CD14-positive monocyte (primary cell): ENCODE measurements at regions not wholly inside any gene's neighbourhood (a gene's known extent, or its start where the extent isn't known, plus 50 kb on each side); places are given as distances from the start of the nearest gene placed in this dataset.

Source experiments
- DNase-seq, 3 donors: peaks; one replicate each; pipeline ENCODE4 v3.0.0-alpha.2; 2011 to 2022
- H2AFZ ChIP-seq: 2 replicates; pipeline ENCODE4 v1.6.0; 2012; ENCODE audit warnings: mild to moderate bottlenecking, low read depth, low read length, inconsistent platforms; ENCODE audit not compliant: insufficient read depth, poor library complexity, severe bottlenecking
- H3K27ac ChIP-seq, 2 donors: 1 replicate in 1 of 2; 2 replicates in 1 of 2; pipeline ENCODE4 v1.5.1; 2012 to 2013; ENCODE audit warnings: low read length in 2 of 2, control low read depth in 1 of 2, inconsistent platforms in 1 of 2, low read depth in 1 of 2, mild to moderate bottlenecking in 1 of 2
- H3K27me3 ChIP-seq, 2 donors: one replicate each; pipeline versions ENCODE4 v1.6.0 to v1.6.1; 2011 to 2013; ENCODE audit warnings: low read length in 2 of 2; ENCODE audit not compliant: control insufficient read depth in 2 of 2, insufficient read depth in 2 of 2
- H3K36me3 ChIP-seq, 2 donors: replicated peaks in 1 of 2; 1 replicate in 1 of 2; 2 replicates in 1 of 2; pipeline versions ENCODE4 v1.5.1 to v1.6.1; 2012 to 2013; ENCODE audit warnings: low read length in 2 of 2, control low read depth in 1 of 2, inconsistent platforms in 1 of 2, mild to moderate bottlenecking in 1 of 2; ENCODE audit not compliant: insufficient read depth in 2 of 2, control insufficient read depth in 1 of 2
- H3K4me1 ChIP-seq, 2 donors: 1 replicate in 1 of 2; 2 replicates in 1 of 2; pipeline versions ENCODE4 v1.5.1 to v1.6.1; 2012 to 2013; ENCODE audit warnings: low read length in 2 of 2, control low read depth in 1 of 2, inconsistent platforms in 1 of 2, mild to moderate bottlenecking in 1 of 2, moderate library complexity in 1 of 2; ENCODE audit not compliant: insufficient read depth in 2 of 2, control insufficient read depth in 1 of 2
- H3K4me2 ChIP-seq: replicated peaks from 2 replicates; pipeline ENCODE3; 2012; ENCODE audit warnings: low read length, moderate library complexity, mild to moderate bottlenecking; ENCODE audit not compliant: poor library complexity, severe bottlenecking; ENCODE audit errors: extremely low read depth
- H3K4me3 ChIP-seq, 3 experiments: fragments of 200-600 bp in 1 of 3; sonication (generic) in 1 of 3; replicated peaks in 1 of 3; 1 replicate in 2 of 3; 2 replicates in 1 of 3; pipeline ENCODE4 v1.5.1; 2011 to 2013; ENCODE audit warnings: low read length in 3 of 3, mild to moderate bottlenecking in 3 of 3, control low read depth in 2 of 3, low read depth in 2 of 3, inconsistent platforms in 1 of 3, moderate library complexity in 1 of 3
- H3K79me2 ChIP-seq: 2 replicates; pipeline ENCODE4 v1.6.0; 2012; ENCODE audit warnings: mild to moderate bottlenecking, control low read depth, inconsistent platforms, low read length, moderate library complexity; ENCODE audit not compliant: insufficient read depth
- H3K9ac ChIP-seq: 2 replicates; pipeline ENCODE4 v1.6.0; 2017; ENCODE audit warnings: low read length, mild to moderate bottlenecking; ENCODE audit not compliant: insufficient read depth, poor library complexity, severe bottlenecking
- H3K9me3 ChIP-seq, 2 donors: replicated peaks in 1 of 2; 1 replicate in 1 of 2; 2 replicates in 1 of 2; pipeline versions ENCODE4 v1.5.1 to v1.6.1; 2012 to 2013; ENCODE audit warnings: low read length in 2 of 2, control low read depth in 1 of 2; ENCODE audit not compliant: control insufficient read depth in 1 of 2, insufficient read depth in 1 of 2
- H4K20me1 ChIP-seq: 2 replicates; pipeline ENCODE4 v1.6.0; 2012; ENCODE audit warnings: mild to moderate bottlenecking, low read length, control low read depth, moderate library complexity; ENCODE audit not compliant: insufficient read depth
- H3K27ac Mint-ChIP-seq, 7 donors: one replicate each; pipeline ENCODE4 v1.8.0; 2020; ENCODE audit warnings: mild to moderate bottlenecking in 7 of 7, mixed read lengths in 7 of 7, moderate library complexity in 6 of 7, inconsistent platforms in 2 of 7
- H3K27me3 Mint-ChIP-seq, 3 donors: one replicate each; pipeline ENCODE4 v1.8.0; 2021 to 2022; ENCODE audit warnings: low read depth in 3 of 3, mild to moderate bottlenecking in 3 of 3, mixed read lengths in 3 of 3, moderate library complexity in 3 of 3, inconsistent platforms in 1 of 3
- H3K36me3 Mint-ChIP-seq, 2 donors: one replicate each; pipeline ENCODE4 v1.8.0; 2020; ENCODE audit warnings: mixed read lengths in 2 of 2, inconsistent platforms in 1 of 2, mild to moderate bottlenecking in 1 of 2
- H3K4me1 Mint-ChIP-seq: one replicate; pipeline ENCODE4 v1.8.0; 2020; ENCODE audit warnings: mild to moderate bottlenecking, mixed read lengths
- H3K4me3 Mint-ChIP-seq, 2 donors: one replicate each; pipeline ENCODE4 v1.8.0; 2020; ENCODE audit warnings: mild to moderate bottlenecking in 2 of 2, mixed read lengths in 2 of 2, moderate library complexity in 1 of 2
- H3K9me3 Mint-ChIP-seq, 7 donors: one replicate each; pipeline ENCODE4 v1.8.0; 2020 to 2022; ENCODE audit warnings: mixed read lengths in 7 of 7, mild to moderate bottlenecking in 6 of 7, moderate library complexity in 6 of 7, inconsistent platforms in 2 of 7
- CTCF ChIP-seq: fragments of 200-600 bp; IDR thresholded peaks from one replicate; pipeline ENCODE4 v1.8.0; 2022; ENCODE audit warnings: antibody characterized with exemption, mild to moderate bottlenecking
- WGBS: methylation state at CpG from one replicate; pipeline ENCODE4 v1.1.5; 2013; ENCODE audit warnings: missing lambda C conversion rate; ENCODE audit not compliant: insufficient coverage; 5-methylcytosine and 5-hydroxymethylcytosine counted together
- intact Hi-C, 2 donors: fragments of 100-400 bp; cut with micrococcal nuclease; formaldehyde crosslinking; loops; one replicate each; pipeline versions ENCODE4 v1.15.0 to v1.15.1; 2023

- no peak overlapping the region for H3K27ac ChIP-seq
- H3K9me3 Mint-ChIP-seq, result peaks cover 11 to 46% (median 31%) of the 10 kb centered on the region in 7 donors
- H3K36me3 Mint-ChIP-seq, result no peaks in the 10 kb centered on the region
- no peak for TF ChIP-seq CTCF
- H3K4me2 ChIP-seq, result no peak overlapping the region
- peaks cover 6 to 38% of the 10 kb centered on the region in 2 donors for H3K9me3 ChIP-seq
- H3K4me3 Mint-ChIP-seq, result no peak overlapping the region
- H3K4me3 ChIP-seq, result no peak overlapping the region
- WGBS, result no CpG with 5 or more reads among the region's 1 CpG
- H3K9ac ChIP-seq, result no peak overlapping the region
- H3K27me3 Mint-ChIP-seq, result peaks cover 0 to 11% (median 0%) of the 10 kb centered on the region in 3 donors
- H2AFZ ChIP-seq, result no peak overlapping the region
- intact Hi-C loops, result no loop called here
- no peaks in the 10 kb centered on the region for H3K4me1 ChIP-seq
- H3K27me3 ChIP-seq, result no peaks in the 10 kb centered on the region
- no peaks in the 10 kb centered on the region for H3K79me2 ChIP-seq
- H3K4me1 Mint-ChIP-seq, result no peaks in the 10 kb centered on the region
- no peak overlapping the region for H3K27ac Mint-ChIP-seq
- no peak for DNase-seq
- no peaks in the 10 kb centered on the region for H4K20me1 ChIP-seq
- no peaks in the 10 kb centered on the region for H3K36me3 ChIP-seq
Measured at GRCh38 chrX:115929480-115929879, 241.1 kb upstream of the AGTR2 start.

GRCh38 chrX:115936008-115936407, 234.5 kb upstream of the AGTR2 start:
- Histone ChIP-seq H2AFZ (no peak overlapping the region), H3K4me3 (no peak overlapping the region), H3K79me2 (no peaks in the 10 kb centered on the region), H3K9me3 (no peaks in the 10 kb centered on the region), H3K36me3 (no peaks in the 10 kb centered on the region), H3K4me2 (no peak overlapping the region), H3K27me3 (peaks cover 0 to 4% of the 10 kb centered on the region in 2 donors), H3K9ac (no peak overlapping the region), H3K4me1 (peaks cover 15 to 24% of the 10 kb centered on the region in 2 donors), H3K27ac (no peak overlapping the region), H4K20me1 (no peaks in the 10 kb centered on the region)
- intact Hi-C loops, result no loop called here
- H3K36me3 Mint-ChIP-seq, result peaks cover 0 to 5% of the 10 kb centered on the region in 2 donors
- no peak overlapping the region for H3K27ac Mint-ChIP-seq
- TF ChIP-seq CTCF, result no peak
- H3K4me3 Mint-ChIP-seq, result no peak overlapping the region
- WGBS, result 100% methylated on average over 1 of the region's 5 CpGs
- H3K27me3 Mint-ChIP-seq, result peaks cover 0 to 23% (median 0%) of the 10 kb centered on the region in 3 donors
- DNase-seq, result no peak
- peaks cover 1 to 27% (median 5%) of the 10 kb centered on the region in 7 donors for H3K9me3 Mint-ChIP-seq
- H3K4me1 Mint-ChIP-seq, result peaks cover 10% of the 10 kb centered on the region
